Cardiac fibroblast (primary cell): ENCODE measurements at regions not wholly inside any gene's neighbourhood (a gene's known extent, or its start where the extent isn't known, plus 50 kb on each side); places are given as distances from the start of the nearest gene placed in this dataset.

Source experiments
- DNase-seq, 2 donors: peaks; one replicate each; pipeline versions ENCODE4 v3.0.0 to v3.0.0-alpha.2; 2010; ENCODE audit warnings: low read depth in 2 of 2
- H3K4me3 ChIP-seq, 2 donors: replicated peaks in 1 of 2; 1 replicate in 1 of 2; 2 replicates in 1 of 2; pipeline ENCODE4 v1.5.1; 2011; ENCODE audit warnings: low read depth in 2 of 2, low read length in 2 of 2, mild to moderate bottlenecking in 2 of 2, moderate library complexity in 1 of 2
- CTCF ChIP-seq: IDR thresholded peaks from one replicate; pipeline ENCODE4 v1.5.1; 2011; ENCODE audit warnings: low read depth, mild to moderate bottlenecking, low read length, inconsistent platforms

- TF ChIP-seq CTCF = no peak
- H3K4me3 ChIP-seq = no peak overlapping the region
- no peak for DNase-seq
Observed at GRCh38 chr2:204228169-204228886, 291.8 kb downstream of the ICOS start.

- no peak for TF ChIP-seq CTCF
- no peak for DNase-seq
- H3K4me3 ChIP-seq = no peak overlapping the region
Observed at GRCh38 chr2:204234248-204234647, 297.7 kb downstream of the ICOS start.

- TF ChIP-seq CTCF = no peak
- peak; percentile 6 to 32 for DNase-seq
- no peak overlapping the region for H3K4me3 ChIP-seq
Observed at GRCh38 chr2:204234879-204235278, 298.3 kb downstream of the ICOS start.

- no peak for TF ChIP-seq CTCF
- DNase-seq = no peak
- H3K4me3 ChIP-seq = no peak overlapping the region
Observed at GRCh38 chr2:204237416-204237815, 300.9 kb downstream of the ICOS start.

- TF ChIP-seq CTCF = no peak
- no peak overlapping the region for H3K4me3 ChIP-seq
- DNase-seq = no peak
Observed at GRCh38 chr2:204239411-204240165, 303.0 kb downstream of the ICOS start.

- TF ChIP-seq CTCF = no peak
Observed at GRCh38 chr2:204240961-204241360, 304.3 kb upstream of the PARD3B start.

More at GRCh38 chr2:204240961-204241360, 304.3 kb upstream of the PARD3B start:
- no peak for DNase-seq
- no peak overlapping the region for H3K4me3 ChIP-seq
